Testis (tissue), 2 donors: ENCODE measurements at regions not wholly inside any gene's neighbourhood (a gene's known extent, or its start where the extent isn't known, plus 50 kb on each side); places are given as distances from the start of the nearest gene placed in this dataset.

Source experiments
- DNase-seq: peaks from one replicate; pipeline ENCODE4 v3.0.0-alpha.2; 2019
- H3K27ac ChIP-seq, 2 donors: fragments of 200-600 bp; sonication (generic); one replicate each; pipeline ENCODE4 v1.5.1; 2019
- H3K27me3 ChIP-seq: fragments of 200-600 bp; sonication (generic); one replicate; pipeline ENCODE4 v1.5.1; 2019
- H3K36me3 ChIP-seq: fragments of 200-600 bp; sonication (generic); one replicate; pipeline ENCODE4 v1.5.1; 2017; ENCODE audit warnings: low read depth; ENCODE audit errors: missing control alignments
- H3K4me1 ChIP-seq: fragments of 200-600 bp; sonication (generic); one replicate; pipeline ENCODE4 v1.5.1; 2019
- H3K4me3 ChIP-seq, 2 donors: fragments of 200-600 bp; sonication (generic); one replicate each; pipeline ENCODE4 v1.5.1; 2017 to 2019
- H3K9me3 ChIP-seq: fragments of 200-600 bp; sonication (generic); one replicate; pipeline ENCODE4 v1.5.1; 2017
- POLR2A ChIP-seq: fragments of 450-650 bp; IDR thresholded peaks from one replicate; pipeline ENCODE4 v1.6.1; 2017; ENCODE audit warnings: antibody characterized with exemption, mild to moderate bottlenecking, moderate library complexity
- WGBS, 2 donors: methylation state at CpG; one replicate each; pipeline ENCODE4 v1.1.5; 2018; 5-methylcytosine and 5-hydroxymethylcytosine counted together
- intact Hi-C: fragments of 100-400 bp; cut with DNase I; formaldehyde crosslinking; loops from one replicate; pipeline ENCODE4 v1.15.1; 2023; ENCODE audit warnings: low total_unique reads
- TF ChIP-seq, protein P1 (sequence below), 3 experiments: fragments of 450-650 bp in 2 of 3; fragments of 200-600 bp in 1 of 3; sonication (generic) in 1 of 3; IDR thresholded peaks; one replicate each; pipeline ENCODE4 v1.5.1; 2016 to 2019; ENCODE audit warnings: antibody characterized with exemption in 3 of 3, mild to moderate bottlenecking in 2 of 3, moderate library complexity in 1 of 3

DNA sequence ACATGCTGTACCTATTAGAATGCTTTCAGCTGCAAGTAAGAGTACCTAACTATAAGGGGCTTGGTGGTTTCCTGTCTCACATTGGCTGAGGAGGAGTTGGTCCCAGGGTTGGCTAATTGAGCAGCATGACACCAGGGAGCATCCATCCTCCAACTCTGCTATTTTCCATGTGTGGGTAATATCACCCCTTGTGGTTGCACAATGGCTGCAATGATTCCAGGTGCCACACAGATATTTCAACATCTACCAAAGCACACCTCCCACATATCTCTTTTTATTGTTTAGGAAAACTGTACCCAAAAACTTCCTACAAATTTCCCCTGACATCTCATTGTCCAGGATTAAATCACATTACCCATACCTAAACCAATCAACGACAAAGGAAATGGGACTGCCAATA lies 118.0 kb upstream of the EEA1 start:
- no peaks in the 10 kb centered on the region for H3K27me3 ChIP-seq
- no peaks in the 10 kb centered on the region for H3K9me3 ChIP-seq
- no peaks in the 10 kb centered on the region for H3K4me1 ChIP-seq
- H3K36me3 ChIP-seq: no peaks in the 10 kb centered on the region
- 97 to 100% methylated on average over 1 of the region's 1 CpG for WGBS, 2 donors
- intact Hi-C loops: no loop called here
- H3K27ac ChIP-seq: no peak overlapping the region
- DNase-seq: no peak
- H3K4me3 ChIP-seq: no peak overlapping the region
- no peak for TF ChIP-seq POLR2A
- TF ChIP-seq, protein P1, sequence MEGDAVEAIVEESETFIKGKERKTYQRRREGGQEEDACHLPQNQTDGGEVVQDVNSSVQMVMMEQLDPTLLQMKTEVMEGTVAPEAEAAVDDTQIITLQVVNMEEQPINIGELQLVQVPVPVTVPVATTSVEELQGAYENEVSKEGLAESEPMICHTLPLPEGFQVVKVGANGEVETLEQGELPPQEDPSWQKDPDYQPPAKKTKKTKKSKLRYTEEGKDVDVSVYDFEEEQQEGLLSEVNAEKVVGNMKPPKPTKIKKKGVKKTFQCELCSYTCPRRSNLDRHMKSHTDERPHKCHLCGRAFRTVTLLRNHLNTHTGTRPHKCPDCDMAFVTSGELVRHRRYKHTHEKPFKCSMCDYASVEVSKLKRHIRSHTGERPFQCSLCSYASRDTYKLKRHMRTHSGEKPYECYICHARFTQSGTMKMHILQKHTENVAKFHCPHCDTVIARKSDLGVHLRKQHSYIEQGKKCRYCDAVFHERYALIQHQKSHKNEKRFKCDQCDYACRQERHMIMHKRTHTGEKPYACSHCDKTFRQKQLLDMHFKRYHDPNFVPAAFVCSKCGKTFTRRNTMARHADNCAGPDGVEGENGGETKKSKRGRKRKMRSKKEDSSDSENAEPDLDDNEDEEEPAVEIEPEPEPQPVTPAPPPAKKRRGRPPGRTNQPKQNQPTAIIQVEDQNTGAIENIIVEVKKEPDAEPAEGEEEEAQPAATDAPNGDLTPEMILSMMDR (IDR thresholded peaks at IDR 0.05): no peak

DNA sequence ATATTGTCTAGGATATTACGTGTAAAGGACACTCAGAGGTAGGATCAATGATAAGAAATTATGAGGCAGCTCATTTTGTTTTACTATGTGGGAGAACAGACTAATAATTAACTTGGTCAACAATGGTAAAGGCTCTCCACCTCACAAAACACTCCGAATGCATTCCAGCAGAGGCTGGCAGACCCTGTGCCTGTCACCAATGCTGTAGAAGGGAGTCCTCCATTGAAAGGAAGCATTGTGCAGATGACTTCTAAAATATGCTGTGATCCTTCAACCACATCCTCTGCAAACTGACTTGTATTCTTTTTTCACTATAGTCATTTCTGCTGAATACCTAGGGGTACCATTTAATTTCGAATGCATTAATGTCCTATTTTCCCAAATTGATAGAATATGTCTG lies 119.6 kb upstream of the EEA1 start:
- Histone ChIP-seq H3K9me3 (no peaks in the 10 kb centered on the region), H3K4me1 (no peaks in the 10 kb centered on the region), H3K27ac (no peak overlapping the region), H3K36me3 (no peaks in the 10 kb centered on the region), H3K27me3 (no peaks in the 10 kb centered on the region), H3K4me3 (no peak overlapping the region)
- no peak for TF ChIP-seq POLR2A
- TF ChIP-seq, protein P1 (IDR thresholded peaks at IDR 0.05): no peak
- intact Hi-C loops: no loop called here
- WGBS, 2 donors: 90 to 93% methylated on average over 3 of the region's 3 CpGs
- DNase-seq: no peak

DNA sequence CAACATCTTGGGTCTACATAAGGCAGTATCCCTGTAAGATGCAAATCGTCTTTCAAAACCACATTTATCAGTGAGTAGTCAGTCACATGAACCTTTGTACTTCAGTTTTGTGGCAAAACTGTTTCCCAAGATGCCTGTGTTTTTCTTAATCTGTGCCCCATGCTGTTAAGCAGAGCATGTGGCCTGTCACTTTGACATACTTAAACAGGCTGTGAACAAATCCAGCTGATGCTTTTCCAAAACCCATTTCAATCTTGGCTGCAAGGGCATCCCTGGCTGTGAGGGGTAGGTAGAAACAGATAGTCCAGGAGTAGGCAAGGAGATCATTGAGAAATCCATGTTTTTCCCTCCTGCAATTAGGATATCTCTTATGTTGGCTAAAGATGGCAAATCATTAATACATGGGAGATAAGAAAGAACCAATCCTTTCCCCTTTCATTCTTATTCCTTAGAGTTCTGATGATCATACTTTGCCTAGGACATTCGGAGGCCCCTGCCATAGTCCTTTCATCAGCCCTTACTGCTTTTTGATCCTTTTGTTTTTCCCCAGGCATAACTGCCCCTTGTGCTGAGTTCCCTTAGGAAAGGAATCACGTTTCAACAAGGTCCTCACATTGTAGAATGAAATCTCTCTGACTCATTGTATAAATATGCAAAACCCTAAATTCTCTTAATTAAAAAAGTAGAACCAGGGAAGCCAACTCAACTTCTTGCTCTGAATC lies 121.1 kb upstream of the EEA1 start:
- no peak for DNase-seq
- intact Hi-C loops: no loop called here
- no peaks in the 10 kb centered on the region for H3K36me3 ChIP-seq
- TF ChIP-seq, protein P1 (IDR thresholded peaks at IDR 0.05): no peak
- TF ChIP-seq POLR2A: no peak
- no peak overlapping the region for H3K4me3 ChIP-seq
- H3K27ac ChIP-seq: no peak overlapping the region
- H3K27me3 ChIP-seq: no peaks in the 10 kb centered on the region
- H3K9me3 ChIP-seq: no peaks in the 10 kb centered on the region
- WGBS, 2 donors: 75 to 79% methylated on average over 3 of the region's 3 CpGs
- no peaks in the 10 kb centered on the region for H3K4me1 ChIP-seq

DNA sequence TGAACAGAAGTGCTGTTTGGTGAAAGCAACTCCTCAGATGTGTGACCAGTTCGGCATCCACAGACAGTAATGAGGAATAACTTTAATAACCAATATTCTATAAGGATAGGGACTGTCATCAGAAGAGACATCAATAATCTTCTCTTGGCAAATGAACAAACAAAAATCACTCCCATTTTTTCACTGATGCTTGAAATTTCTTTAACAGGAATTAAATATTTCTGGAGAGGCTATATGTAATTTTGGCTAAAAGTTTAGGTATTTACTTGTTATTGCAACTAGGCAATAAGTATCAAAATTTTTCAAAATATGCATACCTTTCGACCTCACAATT lies 121.6 kb upstream of the EEA1 start:
- no peak for DNase-seq
- Histone ChIP-seq H3K4me3 (no peak overlapping the region), H3K4me1 (no peaks in the 10 kb centered on the region), H3K27me3 (no peaks in the 10 kb centered on the region), H3K9me3 (no peaks in the 10 kb centered on the region), H3K27ac (no peak overlapping the region), H3K36me3 (no peaks in the 10 kb centered on the region)
- TF ChIP-seq, protein P1 (IDR thresholded peaks at IDR 0.05): no peak
- no peak for TF ChIP-seq POLR2A
- 93 to 96% methylated on average over 2 of the region's 2 CpGs for WGBS, 2 donors
- intact Hi-C loops: no loop called here

DNA sequence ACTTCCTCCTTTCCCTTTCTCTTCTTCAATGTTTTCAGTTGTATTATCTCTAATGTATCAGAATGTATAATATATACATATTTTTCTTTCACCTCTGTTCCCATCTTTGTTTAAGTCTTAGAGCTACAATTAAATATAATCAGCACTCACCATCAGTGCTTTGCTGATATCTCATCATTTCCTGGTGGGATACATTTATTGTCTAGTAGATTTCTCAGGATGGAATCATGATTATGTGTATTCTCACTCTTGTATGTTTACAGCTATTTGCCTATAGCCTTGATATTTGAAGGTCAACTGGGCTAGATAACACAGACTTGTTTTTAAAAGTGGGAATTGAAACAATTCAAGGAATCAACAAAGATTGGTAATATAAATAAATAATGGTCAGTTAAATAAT lies 124.9 kb upstream of the EEA1 start:
- DNase-seq: no peak
- Histone ChIP-seq H3K9me3 (no peaks in the 10 kb centered on the region), H3K36me3 (no peaks in the 10 kb centered on the region), H3K27ac (no peak overlapping the region), H3K4me3 (no peak overlapping the region), H3K4me1 (no peaks in the 10 kb centered on the region), H3K27me3 (no peaks in the 10 kb centered on the region)
- no peak for TF ChIP-seq POLR2A
- intact Hi-C loops: no loop called here
